ENCODE measurements at regions not wholly inside any gene's neighbourhood (a gene's known extent, or its start where the extent isn't known, plus 50 kb on each side); places are given as distances from the start of the nearest gene placed in this dataset.

- no peak for DNase-seq (ENCODE audit: low spot score)
- TF ChIP-seq, protein P1, sequence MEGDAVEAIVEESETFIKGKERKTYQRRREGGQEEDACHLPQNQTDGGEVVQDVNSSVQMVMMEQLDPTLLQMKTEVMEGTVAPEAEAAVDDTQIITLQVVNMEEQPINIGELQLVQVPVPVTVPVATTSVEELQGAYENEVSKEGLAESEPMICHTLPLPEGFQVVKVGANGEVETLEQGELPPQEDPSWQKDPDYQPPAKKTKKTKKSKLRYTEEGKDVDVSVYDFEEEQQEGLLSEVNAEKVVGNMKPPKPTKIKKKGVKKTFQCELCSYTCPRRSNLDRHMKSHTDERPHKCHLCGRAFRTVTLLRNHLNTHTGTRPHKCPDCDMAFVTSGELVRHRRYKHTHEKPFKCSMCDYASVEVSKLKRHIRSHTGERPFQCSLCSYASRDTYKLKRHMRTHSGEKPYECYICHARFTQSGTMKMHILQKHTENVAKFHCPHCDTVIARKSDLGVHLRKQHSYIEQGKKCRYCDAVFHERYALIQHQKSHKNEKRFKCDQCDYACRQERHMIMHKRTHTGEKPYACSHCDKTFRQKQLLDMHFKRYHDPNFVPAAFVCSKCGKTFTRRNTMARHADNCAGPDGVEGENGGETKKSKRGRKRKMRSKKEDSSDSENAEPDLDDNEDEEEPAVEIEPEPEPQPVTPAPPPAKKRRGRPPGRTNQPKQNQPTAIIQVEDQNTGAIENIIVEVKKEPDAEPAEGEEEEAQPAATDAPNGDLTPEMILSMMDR (IDR thresholded peaks at IDR 0.05; ENCODE audit: borderline replicate concordance, control extremely low read depth, extremely low read depth, insufficient read depth, missing control alignments): no peak
- in situ Hi-C loops (cut with MboI; ENCODE audit: low sequenced_read_pairs, unreplicated experiment): no loop called here
Observed at GRCh38 chr14:98412431-98412830, 859.6 kb downstream of the BCL11B start.

- in situ Hi-C loops (cut with MboI; ENCODE audit: low sequenced_read_pairs, unreplicated experiment): no loop called here
- no peak for DNase-seq (ENCODE audit: low spot score)
- TF ChIP-seq, protein P1 (IDR thresholded peaks at IDR 0.05; ENCODE audit: borderline replicate concordance, control extremely low read depth, extremely low read depth, insufficient read depth, missing control alignments): no peak
Observed at GRCh38 chr14:98415766-98416165, 856.2 kb downstream of the BCL11B start.

GRCh38 chr14:98417001-98417400, 855.0 kb downstream of the BCL11B start:
- no peak for DNase-seq (ENCODE audit: low spot score)
- in situ Hi-C loops (cut with MboI; ENCODE audit: low sequenced_read_pairs, unreplicated experiment): no loop called here
- TF ChIP-seq, protein P1 (IDR thresholded peaks at IDR 0.05; ENCODE audit: borderline replicate concordance, control extremely low read depth, extremely low read depth, insufficient read depth, missing control alignments): no peak

GRCh38 chr14:98428483-98428994, 843.5 kb downstream of the BCL11B start:
- in situ Hi-C loops (cut with MboI; ENCODE audit: low sequenced_read_pairs, unreplicated experiment): no loop called here
- no peak for DNase-seq (ENCODE audit: low spot score)
- TF ChIP-seq, protein P1 (IDR thresholded peaks at IDR 0.05; ENCODE audit: borderline replicate concordance, control extremely low read depth, extremely low read depth, insufficient read depth, missing control alignments): no peak

- TF ChIP-seq, protein P1 (IDR thresholded peaks at IDR 0.05; ENCODE audit: borderline replicate concordance, control extremely low read depth, extremely low read depth, insufficient read depth, missing control alignments): no peak
- no peak for DNase-seq (ENCODE audit: low spot score)
- in situ Hi-C loops (cut with MboI; ENCODE audit: low sequenced_read_pairs, unreplicated experiment): no loop called here
Observed at GRCh38 chr14:98433436-98433835, 838.6 kb downstream of the BCL11B start.

- TF ChIP-seq, protein P1 (IDR thresholded peaks at IDR 0.05; ENCODE audit: borderline replicate concordance, control extremely low read depth, extremely low read depth, insufficient read depth, missing control alignments): no peak
- in situ Hi-C loops (cut with MboI; ENCODE audit: low sequenced_read_pairs, unreplicated experiment): no loop called here
- DNase-seq (ENCODE audit: low spot score): no peak
Observed at GRCh38 chr14:98437113-98437512, 834.9 kb downstream of the BCL11B start.

DNA sequence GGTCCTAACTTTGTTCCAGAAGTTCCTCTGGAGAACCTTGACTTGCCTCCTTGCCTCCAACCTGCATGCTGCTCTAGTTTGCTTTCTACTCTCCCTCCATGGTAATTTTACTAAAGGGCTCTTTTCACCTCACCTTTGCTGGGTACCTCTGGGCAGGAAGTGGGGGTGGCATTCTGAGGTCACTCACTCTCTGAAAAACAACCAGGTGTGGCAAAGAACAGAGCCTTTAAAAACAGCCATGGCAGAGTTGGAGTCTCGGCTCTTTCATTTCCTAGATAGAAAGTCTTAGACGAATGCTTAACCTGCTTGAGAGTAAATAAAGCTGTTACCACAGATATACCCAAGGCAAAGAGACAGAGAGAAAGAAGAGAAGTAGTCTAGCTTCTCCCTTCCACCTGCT, 827.9 kb downstream of the BCL11B start:
- TF ChIP-seq, protein P1 (IDR thresholded peaks at IDR 0.05; ENCODE audit: borderline replicate concordance, control extremely low read depth, extremely low read depth, insufficient read depth, missing control alignments): no peak
- DNase-seq (ENCODE audit: low spot score): no peak
- in situ Hi-C loops (cut with MboI; ENCODE audit: low sequenced_read_pairs, unreplicated experiment): no loop called here
